HEK293 (cell line): ENCODE measurements at regions not wholly inside any gene's neighbourhood (a gene's known extent, or its start where the extent isn't known, plus 50 kb on each side); places are given as distances from the start of the nearest gene placed in this dataset.

ENCODE experiments used
- GFI1B ChIP-seq: fragments of 450-650 bp; formaldehyde crosslinking; IDR thresholded peaks from 2 replicates; pipeline ENCODE4 v1.5.1; 2016; ENCODE audit warnings: missing biosample characterization, missing genetic modification characterization
- PRDM1 ChIP-seq: fragments of 450-650 bp; formaldehyde crosslinking; IDR thresholded peaks from 2 replicates; pipeline ENCODE4; 2016; ENCODE audit warnings: missing biosample characterization, missing genetic modification characterization
- RBAK ChIP-seq: fragments of 450-650 bp; formaldehyde crosslinking; IDR thresholded peaks from 2 replicates; pipeline ENCODE4 v1.5.1; 2016; ENCODE audit warnings: missing biosample characterization, missing genetic modification characterization
- ZBTB21 ChIP-seq: fragments of 450-650 bp; formaldehyde crosslinking; IDR thresholded peaks from 2 replicates; pipeline ENCODE4 v1.5.1; 2017; ENCODE audit warnings: missing biosample characterization, missing genetic modification characterization
- ZFP3 ChIP-seq: fragments of 450-650 bp; formaldehyde crosslinking; IDR thresholded peaks from 2 replicates; pipeline ENCODE4 v1.5.1; 2016; ENCODE audit warnings: low read depth, missing biosample characterization, missing genetic modification characterization
- ZNF350 ChIP-seq: fragments of 450-650 bp; formaldehyde crosslinking; IDR thresholded peaks from 2 replicates; pipeline ENCODE4 v1.5.0; 2017; ENCODE audit warnings: missing biosample characterization, mild to moderate bottlenecking, missing genetic modification characterization
- ZNF580 ChIP-seq: fragments of 450-650 bp; formaldehyde crosslinking; IDR thresholded peaks from 2 replicates; pipeline ENCODE4 v1.5.1; 2016; ENCODE audit warnings: missing biosample characterization, missing genetic modification characterization
- ZNF791 ChIP-seq: fragments of 450-650 bp; formaldehyde crosslinking; IDR thresholded peaks from 2 replicates; pipeline ENCODE4 v1.5.1; 2016; ENCODE audit warnings: missing biosample characterization, missing genetic modification characterization
- TF ChIP-seq, protein P1 (sequence below): fragments of 450-650 bp; formaldehyde crosslinking; IDR thresholded peaks from 2 replicates; pipeline ENCODE4 v1.5.1; 2016; ENCODE audit warnings: missing biosample characterization, missing genetic modification characterization

DNA sequence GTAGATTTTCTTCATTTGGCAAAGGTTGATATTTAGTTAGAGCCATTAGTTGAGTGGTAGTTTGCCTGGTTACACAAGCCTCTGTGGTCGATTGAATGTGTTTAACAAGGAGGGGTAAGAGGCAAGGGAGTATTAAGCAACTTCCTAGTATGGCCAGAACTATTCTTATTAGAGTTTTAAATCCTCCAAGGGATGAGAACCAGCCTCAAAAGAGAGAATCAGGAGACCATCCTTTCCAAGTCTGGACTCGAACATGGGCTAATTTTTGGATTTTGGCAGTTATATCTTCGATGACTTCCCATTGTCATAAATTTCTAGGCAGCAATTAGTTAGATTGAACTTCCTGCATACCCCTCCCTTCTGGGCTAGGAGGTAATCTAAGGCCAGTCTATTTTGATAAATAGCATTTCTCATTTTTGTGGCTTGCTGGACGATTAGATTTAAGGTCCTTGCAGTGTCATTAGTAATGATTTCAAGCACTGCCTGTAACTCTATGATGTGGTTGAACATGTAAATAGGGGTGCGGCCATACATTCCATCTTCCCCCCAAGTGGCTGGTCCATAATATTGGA, 219.5 kb upstream of the KCND2 start:
- TF ChIP-seq ZNF350 (tag by site-specific recombination), result no peak
- TF ChIP-seq PRDM1, result no peak
- no peak for TF ChIP-seq RBAK (tag by site-specific recombination)
- no peak for TF ChIP-seq ZNF791
- TF ChIP-seq, protein P1, sequence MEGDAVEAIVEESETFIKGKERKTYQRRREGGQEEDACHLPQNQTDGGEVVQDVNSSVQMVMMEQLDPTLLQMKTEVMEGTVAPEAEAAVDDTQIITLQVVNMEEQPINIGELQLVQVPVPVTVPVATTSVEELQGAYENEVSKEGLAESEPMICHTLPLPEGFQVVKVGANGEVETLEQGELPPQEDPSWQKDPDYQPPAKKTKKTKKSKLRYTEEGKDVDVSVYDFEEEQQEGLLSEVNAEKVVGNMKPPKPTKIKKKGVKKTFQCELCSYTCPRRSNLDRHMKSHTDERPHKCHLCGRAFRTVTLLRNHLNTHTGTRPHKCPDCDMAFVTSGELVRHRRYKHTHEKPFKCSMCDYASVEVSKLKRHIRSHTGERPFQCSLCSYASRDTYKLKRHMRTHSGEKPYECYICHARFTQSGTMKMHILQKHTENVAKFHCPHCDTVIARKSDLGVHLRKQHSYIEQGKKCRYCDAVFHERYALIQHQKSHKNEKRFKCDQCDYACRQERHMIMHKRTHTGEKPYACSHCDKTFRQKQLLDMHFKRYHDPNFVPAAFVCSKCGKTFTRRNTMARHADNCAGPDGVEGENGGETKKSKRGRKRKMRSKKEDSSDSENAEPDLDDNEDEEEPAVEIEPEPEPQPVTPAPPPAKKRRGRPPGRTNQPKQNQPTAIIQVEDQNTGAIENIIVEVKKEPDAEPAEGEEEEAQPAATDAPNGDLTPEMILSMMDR, result no peak
- TF ChIP-seq ZNF580, result no peak
- TF ChIP-seq GFI1B (tag by site-specific recombination), result no peak
- no peak for TF ChIP-seq ZBTB21 (tag by site-specific recombination)
- TF ChIP-seq ZFP3 (tag by site-specific recombination), result no peak
